ENCODE measurements at regions not wholly inside any gene's neighbourhood (a gene's known extent, or its start where the extent isn't known, plus 50 kb on each side); places are given as distances from the start of the nearest gene placed in this dataset.

- H3K36me3 Mint-ChIP-seq = no peaks in the 10 kb centered on the region
- TF ChIP-seq CTCF (IDR thresholded peaks at IDR 0.05) (no peak), EZH2 (IDR thresholded peaks at IDR 0.05) (no peak), EZH2phosphoT487 (IDR thresholded peaks at IDR 0.05) (no peak)
- H3K4me1 Mint-ChIP-seq = no peaks in the 10 kb centered on the region
- Histone ChIP-seq H3K9ac (no peak overlapping the region), H3K27ac (no peak overlapping the region), H3K4me3 (no peak overlapping the region), H3K9me3 (ENCODE audit: low read depth) (no peaks in the 10 kb centered on the region), H4K20me1 (ENCODE audit: low read depth) (no peaks in the 10 kb centered on the region), H3K79me2 (ENCODE audit: low read depth) (no peaks in the 10 kb centered on the region), H2AFZ (replicated peaks) (no peak overlapping the region), H3F3A (ENCODE audit: low read depth) (no peaks in the 10 kb centered on the region), H3K27me3 (no peaks in the 10 kb centered on the region), H3K4me1 (peaks cover 8% of the 10 kb centered on the region), H3K4me2 (no peak overlapping the region), H3K36me3 (no peaks in the 10 kb centered on the region)
- no peak overlapping the region for H3K27ac Mint-ChIP-seq
- H3K4me3 Mint-ChIP-seq = no peak overlapping the region
- no peak for DNase-seq (ENCODE audit: low spot score)
- H3K9me3 Mint-ChIP-seq = no peaks in the 10 kb centered on the region
- peaks cover under 1% of the 10 kb centered on the region for H3K27me3 Mint-ChIP-seq (ENCODE audit: insufficient read depth, low read depth)
These were observed 318.6 kb downstream of the NAF1 start for GRCh38 chr4:162847945-162848549.

GRCh38 chr4:162841753-162842152 is 324.9 kb downstream of the NAF1 start:
- no peak overlapping the region for H3K9ac ChIP-seq
- no peaks in the 10 kb centered on the region for H3K9me3 ChIP-seq (ENCODE audit: low read depth)
- no peaks in the 10 kb centered on the region for H3F3A ChIP-seq (ENCODE audit: low read depth)
- Mint-ChIP-seq H3K27ac (no peak overlapping the region), H3K27me3 (ENCODE audit: insufficient read depth, low read depth) (no peaks in the 10 kb centered on the region), H3K4me1 (no peaks in the 10 kb centered on the region), H3K36me3 (no peaks in the 10 kb centered on the region), H3K9me3 (no peaks in the 10 kb centered on the region), H3K4me3 (no peak overlapping the region)
- no peak overlapping the region for H3K4me2 ChIP-seq
- no peak overlapping the region for H3K4me3 ChIP-seq
- H3K27ac ChIP-seq = no peak overlapping the region
- no peaks in the 10 kb centered on the region for H3K36me3 ChIP-seq
- no peak for TF ChIP-seq CTCF (IDR thresholded peaks at IDR 0.05)
- TF ChIP-seq EZH2phosphoT487 (IDR thresholded peaks at IDR 0.05) = no peak
- TF ChIP-seq EZH2 (IDR thresholded peaks at IDR 0.05) = no peak
- H2AFZ ChIP-seq (replicated peaks) = no peak overlapping the region
- H3K27me3 ChIP-seq = no peaks in the 10 kb centered on the region
- H4K20me1 ChIP-seq (ENCODE audit: low read depth) = no peaks in the 10 kb centered on the region
- no peaks in the 10 kb centered on the region for H3K79me2 ChIP-seq (ENCODE audit: low read depth)
- H3K4me1 ChIP-seq = peaks cover 8% of the 10 kb centered on the region
- DNase-seq (ENCODE audit: low spot score) = no peak

- Histone ChIP-seq H3K79me2 (ENCODE audit: low read depth) (no peaks in the 10 kb centered on the region), H3K27me3 (no peaks in the 10 kb centered on the region), H3F3A (ENCODE audit: low read depth) (no peaks in the 10 kb centered on the region), H3K36me3 (no peaks in the 10 kb centered on the region), H3K4me2 (no peak overlapping the region), H3K9me3 (ENCODE audit: low read depth) (no peaks in the 10 kb centered on the region), H3K9ac (no peak overlapping the region), H3K4me1 (peaks cover 8% of the 10 kb centered on the region), H3K4me3 (no peak overlapping the region), H4K20me1 (ENCODE audit: low read depth) (no peaks in the 10 kb centered on the region), H2AFZ (replicated peaks) (no peak overlapping the region), H3K27ac (no peak overlapping the region)
- H3K9me3 Mint-ChIP-seq = no peaks in the 10 kb centered on the region
- H3K27me3 Mint-ChIP-seq (ENCODE audit: insufficient read depth, low read depth) = no peaks in the 10 kb centered on the region
- DNase-seq (ENCODE audit: low spot score) = no peak
- no peaks in the 10 kb centered on the region for H3K4me1 Mint-ChIP-seq
- H3K27ac Mint-ChIP-seq = no peak overlapping the region
- H3K4me3 Mint-ChIP-seq = no peak overlapping the region
- TF ChIP-seq CTCF (IDR thresholded peaks at IDR 0.05) (peak; percentile 43), EZH2phosphoT487 (IDR thresholded peaks at IDR 0.05) (no peak)
- no peaks in the 10 kb centered on the region for H3K36me3 Mint-ChIP-seq
These were observed 326.9 kb downstream of the NAF1 start for GRCh38 chr4:162839814-162840213.
